ENCODE measurements at regions not wholly inside any gene's neighbourhood (a gene's known extent, or its start where the extent isn't known, plus 50 kb on each side); places are given as distances from the start of the nearest gene placed in this dataset.
A peak's percentile ranks its signal among the peaks of the same experiment; 100 is the strongest.

DNA sequence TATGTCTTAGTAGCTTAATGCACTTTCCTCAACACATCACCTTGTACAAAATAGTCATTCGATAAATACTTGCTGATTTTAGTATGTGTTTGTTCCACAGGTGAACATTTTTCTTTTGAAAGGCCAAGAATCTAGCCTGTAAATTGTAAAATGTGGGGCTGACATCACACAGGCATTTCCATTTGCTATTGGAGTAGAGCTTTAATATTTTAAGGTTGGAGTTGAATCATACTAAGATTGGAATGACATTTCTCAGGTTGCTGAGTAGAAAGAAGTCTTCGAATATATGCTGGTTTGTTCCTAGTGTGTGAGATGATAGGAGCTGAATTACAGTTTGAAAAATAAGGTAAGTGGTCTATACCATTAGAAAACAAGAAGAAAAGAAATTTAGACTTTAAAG is 112.3 kb upstream of the FRY start:
- POLR2A ChIA-PET (ENCODE audit: unreplicated experiment): no interaction called here
- no peak overlapping the region for H3K14ac ChIP-seq (replicated peaks; ENCODE audit: low read depth, low read length)
- CTCF ChIA-PET: interaction anchor here (0.6 to 3.1 kb wide), 3 partner anchors 9 to 1382 kb away, joined by 3 to 27 read pairs (median 5); no protein-coding TSS in a partner anchor
- no peaks in the 10 kb centered on the region for H3K36me3 ChIP-seq (ENCODE audit: control insufficient read depth, insufficient read depth, low read length)
- no peak overlapping the region for H3K56ac ChIP-seq (ENCODE audit: extremely low read depth, insufficient read depth, low read length)
- H3K9me3 ChIP-seq (ENCODE audit: control insufficient read depth, insufficient read depth, low read length): no peaks in the 10 kb centered on the region
- H3K4ac ChIP-seq (ENCODE audit: low read depth, low read length): no peak overlapping the region
- H3K79me1 ChIP-seq (ENCODE audit: low read depth in 1 of 2, low read length in 2 of 2): no peaks in the 10 kb centered on the region
- peaks cover 3% of the 10 kb centered on the region; the same call in 1 of the 2 replicates for H3K9me1 ChIP-seq (ENCODE audit: insufficient read depth, low read length)
- H2AK9ac ChIP-seq (replicated peaks; ENCODE audit: low read depth, low read length, poor library complexity): no peak overlapping the region
- no peak overlapping the region for H4K8ac ChIP-seq (ENCODE audit: low read depth in 2 of 2, low read length in 2 of 2)
- no peak overlapping the region for H3K27ac ChIP-seq (ENCODE audit: insufficient read depth, low read length)
- H4K20me1 ChIP-seq (ENCODE audit: insufficient read depth, low read length): no peaks in the 10 kb centered on the region
- dilution Hi-C loops (cut with HindIII; ENCODE audit: low sequenced_read_pairs, unreplicated experiment) (no loop called here), in situ Hi-C loops (cut with MboI; ENCODE audit: low sequenced_read_pairs) (loop anchor here (10.0 kb wide), 1 partner anchor 656 kb away; no protein-coding TSS in a partner anchor), intact Hi-C loops (cut with micrococcal nuclease) (loop anchor here (10.0 kb wide), 1 partner anchor 216 kb away; no protein-coding TSS in a partner anchor)
- WGBS, 2 experiments (ENCODE audit: extremely low coverage in 2 of 2, insufficient read length in 1 of 2): 60% methylated on average over 1 of the region's 2 CpGs; no CpG with 5 or more reads in 1 of the 2 experiments
- no peak overlapping the region for H2AK5ac ChIP-seq (ENCODE audit: low read depth, low read length)
- H3K4me3 ChIP-seq (ENCODE audit: insufficient read depth, low read depth, low read length): no peak overlapping the region
- H3K4me2 ChIP-seq (ENCODE audit: low read depth, low read length): peak overlapping the region; percentile 43; the same call in 1 of the 2 replicates
- H2BK5ac ChIP-seq (ENCODE audit: low read depth, low read length, poor library complexity, severe bottlenecking): no peak overlapping the region
- BruUV-seq (replicated peaks): no TSS peak
- H2BK15ac ChIP-seq (ENCODE audit: low read depth, low read length): no peak overlapping the region
- no peak overlapping the region for H3K18ac ChIP-seq (ENCODE audit: low read depth, low read length)
- no peak overlapping the region for H4K5ac ChIP-seq (ENCODE audit: low read depth, low read length)
- ATAC-seq (ENCODE audit: low read depth) (peak; percentile 61), DNase-seq (no peak)
- H3K4me1 ChIP-seq (ENCODE audit: control insufficient read depth, insufficient read depth, low read length): peaks cover 2% of the 10 kb centered on the region; the same call in 1 of the 2 replicates
- H2BK120ac ChIP-seq (ENCODE audit: low read depth, low read length): no peak overlapping the region
- TF ChIP-seq SMC3 (IDR thresholded peaks at IDR 0.05; ENCODE audit: low read depth, low read length): no peak
- TF ChIP-seq RFX5 (IDR thresholded peaks at IDR 0.05; ENCODE audit: low read depth, low read length): no peak
- TF ChIP-seq CHD1 (IDR thresholded peaks at IDR 0.05; ENCODE audit: low read depth, low read length): no peak
- TF ChIP-seq, protein P1, sequence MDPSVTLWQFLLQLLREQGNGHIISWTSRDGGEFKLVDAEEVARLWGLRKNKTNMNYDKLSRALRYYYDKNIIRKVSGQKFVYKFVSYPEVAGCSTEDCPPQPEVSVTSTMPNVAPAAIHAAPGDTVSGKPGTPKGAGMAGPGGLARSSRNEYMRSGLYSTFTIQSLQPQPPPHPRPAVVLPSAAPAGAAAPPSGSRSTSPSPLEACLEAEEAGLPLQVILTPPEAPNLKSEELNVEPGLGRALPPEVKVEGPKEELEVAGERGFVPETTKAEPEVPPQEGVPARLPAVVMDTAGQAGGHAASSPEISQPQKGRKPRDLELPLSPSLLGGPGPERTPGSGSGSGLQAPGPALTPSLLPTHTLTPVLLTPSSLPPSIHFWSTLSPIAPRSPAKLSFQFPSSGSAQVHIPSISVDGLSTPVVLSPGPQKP (IDR thresholded peaks at IDR 0.05; ENCODE audit: borderline replicate concordance, low read depth, low read length): no peak
- TF ChIP-seq POLR2A (IDR thresholded peaks at IDR 0.05; ENCODE audit: low read depth, low read length): no peak
- no peak for TF ChIP-seq NFE2L2 (IDR thresholded peaks at IDR 0.05; ENCODE audit: low read depth, low read length)
- no peak for TF ChIP-seq MAFK (IDR thresholded peaks at IDR 0.05; ENCODE audit: low read depth, low read length)
- TF ChIP-seq, protein P2, sequence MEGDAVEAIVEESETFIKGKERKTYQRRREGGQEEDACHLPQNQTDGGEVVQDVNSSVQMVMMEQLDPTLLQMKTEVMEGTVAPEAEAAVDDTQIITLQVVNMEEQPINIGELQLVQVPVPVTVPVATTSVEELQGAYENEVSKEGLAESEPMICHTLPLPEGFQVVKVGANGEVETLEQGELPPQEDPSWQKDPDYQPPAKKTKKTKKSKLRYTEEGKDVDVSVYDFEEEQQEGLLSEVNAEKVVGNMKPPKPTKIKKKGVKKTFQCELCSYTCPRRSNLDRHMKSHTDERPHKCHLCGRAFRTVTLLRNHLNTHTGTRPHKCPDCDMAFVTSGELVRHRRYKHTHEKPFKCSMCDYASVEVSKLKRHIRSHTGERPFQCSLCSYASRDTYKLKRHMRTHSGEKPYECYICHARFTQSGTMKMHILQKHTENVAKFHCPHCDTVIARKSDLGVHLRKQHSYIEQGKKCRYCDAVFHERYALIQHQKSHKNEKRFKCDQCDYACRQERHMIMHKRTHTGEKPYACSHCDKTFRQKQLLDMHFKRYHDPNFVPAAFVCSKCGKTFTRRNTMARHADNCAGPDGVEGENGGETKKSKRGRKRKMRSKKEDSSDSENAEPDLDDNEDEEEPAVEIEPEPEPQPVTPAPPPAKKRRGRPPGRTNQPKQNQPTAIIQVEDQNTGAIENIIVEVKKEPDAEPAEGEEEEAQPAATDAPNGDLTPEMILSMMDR (conservative IDR thresholded peaks at IDR 0.05; ENCODE audit: low read depth, low read length): no peak
- no peak for TF ChIP-seq MAZ (IDR thresholded peaks at IDR 0.05; ENCODE audit: borderline replicate concordance, low read depth, low read length)
- no peak for TF ChIP-seq RCOR1 (IDR thresholded peaks at IDR 0.05; ENCODE audit: insufficient replicate concordance, low read length)
- TF ChIP-seq RAD21 (IDR thresholded peaks at IDR 0.05; ENCODE audit: low read length): no peak
- TF ChIP-seq FOS (IDR thresholded peaks at IDR 0.05; ENCODE audit: low read depth, low read length): no peak
- no peak for TF ChIP-seq MXI1 (IDR thresholded peaks at IDR 0.05; ENCODE audit: borderline replicate concordance, low read depth, low read length)
- no peak for TF ChIP-seq BHLHE40 (IDR thresholded peaks at IDR 0.05; ENCODE audit: low read depth, low read length)
- TF ChIP-seq, protein P3, sequence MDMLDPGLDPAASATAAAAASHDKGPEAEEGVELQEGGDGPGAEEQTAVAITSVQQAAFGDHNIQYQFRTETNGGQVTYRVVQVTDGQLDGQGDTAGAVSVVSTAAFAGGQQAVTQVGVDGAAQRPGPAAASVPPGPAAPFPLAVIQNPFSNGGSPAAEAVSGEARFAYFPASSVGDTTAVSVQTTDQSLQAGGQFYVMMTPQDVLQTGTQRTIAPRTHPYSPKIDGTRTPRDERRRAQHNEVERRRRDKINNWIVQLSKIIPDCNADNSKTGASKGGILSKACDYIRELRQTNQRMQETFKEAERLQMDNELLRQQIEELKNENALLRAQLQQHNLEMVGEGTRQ (IDR thresholded peaks at IDR 0.05; ENCODE audit: low read depth, low read length): no peak
- no peak overlapping the region for H3K23ac ChIP-seq (ENCODE audit: low read depth, low read length)
- no peak overlapping the region for H2AFZ ChIP-seq (replicated peaks; ENCODE audit: low read length, poor library complexity)
- H3K9ac ChIP-seq (ENCODE audit: low read depth, low read length): no peak overlapping the region
- H3K27me3 ChIP-seq (ENCODE audit: control insufficient read depth, insufficient read depth, low read length): no peaks in the 10 kb centered on the region
- no peak overlapping the region for H2BK20ac ChIP-seq (ENCODE audit: low read depth, low read length)
- no peak overlapping the region for H4K91ac ChIP-seq (ENCODE audit: insufficient read depth, low read depth, low read length)
